ENCODE measurements at regions not wholly inside any gene's neighbourhood (a gene's known extent, or its start where the extent isn't known, plus 50 kb on each side); places are given as distances from the start of the nearest gene placed in this dataset.

DNA sequence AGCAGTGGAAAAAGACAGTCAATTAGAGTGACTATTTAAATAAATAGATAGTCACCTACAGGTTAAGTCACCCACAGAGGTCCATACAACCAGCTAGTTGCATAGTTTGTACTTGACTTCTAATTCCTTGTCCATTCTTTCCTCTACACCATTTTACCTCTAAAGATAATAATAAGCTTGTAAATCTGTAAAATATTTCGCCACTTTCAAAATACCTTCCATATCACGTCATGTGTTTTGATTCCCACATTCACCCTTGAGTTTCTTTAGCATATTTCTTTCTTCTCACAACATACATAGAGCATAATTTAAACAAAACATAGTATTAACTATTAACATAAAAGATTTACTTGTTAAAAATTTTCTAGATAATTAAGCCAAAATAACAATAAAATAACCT, 689.6 kb downstream of the MECOM start:
- H3K9me3 ChIP-seq (ENCODE audit: low read length) = no peaks in the 10 kb centered on the region
- H3K27me3 ChIP-seq (ENCODE audit: insufficient read depth, low read length) = no peaks in the 10 kb centered on the region
- H2AFZ ChIP-seq (ENCODE audit: low read depth, low read length) = no peak overlapping the region
- no peak overlapping the region for H3K4me3 ChIP-seq (ENCODE audit: low read length)
- H3K4me1 ChIP-seq (ENCODE audit: insufficient read depth, low read length) = peaks cover 6% of the 10 kb centered on the region
- H3K36me3 ChIP-seq (ENCODE audit: insufficient read depth, low read length) = no peaks in the 10 kb centered on the region

DNA sequence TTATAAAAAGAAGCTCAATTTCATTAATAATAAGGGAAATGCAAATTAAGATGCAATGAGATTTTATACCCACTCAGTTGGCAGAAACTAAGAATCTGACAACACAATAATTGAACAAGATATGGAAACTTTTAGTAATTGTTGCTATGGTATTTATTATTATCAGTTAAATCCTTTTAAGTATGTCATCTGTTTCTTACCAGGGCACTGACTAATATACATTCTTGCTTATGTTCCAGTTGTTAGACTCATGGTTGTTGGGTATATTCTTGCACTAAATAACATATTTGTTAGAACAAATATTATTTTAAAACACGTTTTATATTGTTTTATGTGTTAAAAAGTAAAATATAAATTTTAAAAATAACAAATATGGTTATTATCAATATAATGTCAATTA, 690.3 kb downstream of the MECOM start:
- Histone ChIP-seq H3K4me1 (ENCODE audit: insufficient read depth, low read length) (peaks cover 6% of the 10 kb centered on the region), H3K36me3 (ENCODE audit: insufficient read depth, low read length) (no peaks in the 10 kb centered on the region)

GRCh38 chr3:168968609-168969008, 694.9 kb downstream of the MECOM start:
- H3K4me3 ChIP-seq (ENCODE audit: low read length) = no peak overlapping the region
- no peaks in the 10 kb centered on the region for H3K4me1 ChIP-seq (ENCODE audit: insufficient read depth, low read length)
- no peaks in the 10 kb centered on the region for H3K36me3 ChIP-seq (ENCODE audit: insufficient read depth, low read length)
- H2AFZ ChIP-seq (ENCODE audit: low read depth, low read length) = no peak overlapping the region
- no peaks in the 10 kb centered on the region for H3K27me3 ChIP-seq (ENCODE audit: insufficient read depth, low read length)
- no peaks in the 10 kb centered on the region for H3K9me3 ChIP-seq (ENCODE audit: low read length)

More for the DNA sequence above, 690.3 kb downstream of the MECOM start:
- no peak overlapping the region for H3K4me3 ChIP-seq (ENCODE audit: low read length)
- H2AFZ ChIP-seq (ENCODE audit: low read depth, low read length) = no peak overlapping the region
- no peaks in the 10 kb centered on the region for H3K27me3 ChIP-seq (ENCODE audit: insufficient read depth, low read length)
- H3K9me3 ChIP-seq (ENCODE audit: low read length) = no peaks in the 10 kb centered on the region

DNA sequence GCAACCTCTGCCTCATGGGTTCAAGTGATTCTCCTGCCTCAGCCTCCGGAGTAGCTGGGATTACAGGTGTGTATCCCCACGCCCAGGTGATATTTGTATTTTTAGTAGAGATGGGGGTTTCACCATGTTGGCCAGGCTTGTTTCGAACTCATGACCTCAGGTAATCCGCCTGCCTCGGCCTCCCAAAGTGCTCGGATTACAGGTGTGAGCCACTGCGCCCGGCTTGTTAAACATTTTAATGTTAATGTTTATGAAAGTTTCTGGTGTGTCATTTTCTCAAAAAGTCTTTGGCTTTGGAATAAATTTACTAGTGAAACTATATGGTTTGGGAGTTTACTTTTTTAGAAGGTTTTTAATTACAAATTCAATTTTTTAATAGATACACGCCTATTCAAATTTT, 698.8 kb downstream of the MECOM start:
- Histone ChIP-seq H3K36me3 (ENCODE audit: insufficient read depth, low read length) (no peaks in the 10 kb centered on the region), H3K4me3 (ENCODE audit: low read length) (no peak overlapping the region), H3K4me1 (ENCODE audit: insufficient read depth, low read length) (peaks cover 2% of the 10 kb centered on the region), H3K9me3 (ENCODE audit: low read length) (no peaks in the 10 kb centered on the region), H2AFZ (ENCODE audit: low read depth, low read length) (no peak overlapping the region), H3K27me3 (ENCODE audit: insufficient read depth, low read length) (no peaks in the 10 kb centered on the region)

DNA sequence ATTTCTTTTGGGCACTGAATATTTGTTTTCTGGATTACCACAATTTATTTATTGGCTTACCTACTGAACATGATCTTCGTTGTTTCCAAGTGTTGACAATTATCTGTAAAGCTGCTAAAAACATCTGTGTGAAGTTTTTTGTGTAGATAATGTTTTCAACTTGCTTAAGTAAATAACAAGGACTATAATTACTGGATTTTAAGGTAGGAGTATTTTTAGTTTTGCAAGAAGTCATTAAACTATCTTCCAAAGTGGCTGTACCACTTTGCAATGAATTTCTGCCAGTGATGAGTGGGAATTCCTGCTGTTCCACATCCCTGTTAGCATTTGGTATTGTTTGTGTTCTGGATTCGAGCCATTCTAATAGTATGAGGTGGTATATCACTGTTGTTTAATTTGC, 702.2 kb downstream of the MECOM start:
- Histone ChIP-seq H3K36me3 (ENCODE audit: insufficient read depth, low read length) (no peaks in the 10 kb centered on the region), H3K27me3 (ENCODE audit: insufficient read depth, low read length) (no peaks in the 10 kb centered on the region), H3K4me1 (ENCODE audit: insufficient read depth, low read length) (peaks cover 2% of the 10 kb centered on the region), H2AFZ (ENCODE audit: low read depth, low read length) (no peak overlapping the region), H3K4me3 (ENCODE audit: low read length) (no peak overlapping the region), H3K9me3 (ENCODE audit: low read length) (no peaks in the 10 kb centered on the region)

- H2AFZ ChIP-seq (ENCODE audit: low read depth, low read length) = no peak overlapping the region
- H3K9me3 ChIP-seq (ENCODE audit: low read length) = no peaks in the 10 kb centered on the region
- H3K36me3 ChIP-seq (ENCODE audit: insufficient read depth, low read length) = no peaks in the 10 kb centered on the region
- H3K27me3 ChIP-seq (ENCODE audit: insufficient read depth, low read length) = no peaks in the 10 kb centered on the region
- H3K4me3 ChIP-seq (ENCODE audit: low read length) = no peak overlapping the region
- peaks cover 2% of the 10 kb centered on the region for H3K4me1 ChIP-seq (ENCODE audit: insufficient read depth, low read length)
These were observed 703.8 kb downstream of the MECOM start for GRCh38 chr3:168959731-168960130.

- H2AFZ ChIP-seq (ENCODE audit: low read depth, low read length) = no peak overlapping the region
- H3K36me3 ChIP-seq (ENCODE audit: insufficient read depth, low read length) = no peaks in the 10 kb centered on the region
- no peaks in the 10 kb centered on the region for H3K27me3 ChIP-seq (ENCODE audit: insufficient read depth, low read length)
- H3K4me3 ChIP-seq (ENCODE audit: low read length) = no peak overlapping the region
- no peaks in the 10 kb centered on the region for H3K9me3 ChIP-seq (ENCODE audit: low read length)
- peaks cover 3% of the 10 kb centered on the region for H3K4me1 ChIP-seq (ENCODE audit: insufficient read depth, low read length)
These were observed 705.0 kb downstream of the MECOM start for GRCh38 chr3:168958466-168958865.

DNA sequence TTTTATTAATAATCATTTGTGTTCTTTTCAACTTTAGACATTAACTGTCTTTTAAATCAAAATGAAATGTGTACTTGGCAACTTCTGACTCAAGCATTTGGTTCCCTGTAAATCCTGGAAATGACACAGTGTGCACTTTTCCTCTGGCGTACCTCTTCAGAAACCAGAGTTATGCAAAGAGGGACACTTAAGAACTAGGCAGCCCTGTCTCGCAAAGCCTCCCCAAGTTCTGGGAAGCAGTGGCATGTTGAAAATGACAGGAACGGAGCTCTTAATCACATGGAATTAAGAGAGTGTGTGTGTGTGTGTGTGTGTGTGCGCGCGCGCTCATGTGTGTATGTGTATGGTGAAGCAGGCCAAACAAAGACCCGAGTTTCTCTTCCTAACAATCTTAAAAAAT, 707.4 kb downstream of the MECOM start:
- Histone ChIP-seq H3K4me1 (ENCODE audit: insufficient read depth, low read length) (peaks cover 8% of the 10 kb centered on the region), H2AFZ (ENCODE audit: low read depth, low read length) (no peak overlapping the region), H3K36me3 (ENCODE audit: insufficient read depth, low read length) (no peaks in the 10 kb centered on the region), H3K27me3 (ENCODE audit: insufficient read depth, low read length) (no peaks in the 10 kb centered on the region), H3K4me3 (ENCODE audit: low read length) (no peak overlapping the region), H3K9me3 (ENCODE audit: low read length) (no peaks in the 10 kb centered on the region)

- Histone ChIP-seq H3K27me3 (ENCODE audit: insufficient read depth, low read length) (no peaks in the 10 kb centered on the region), H2AFZ (ENCODE audit: low read depth, low read length) (no peak overlapping the region), H3K4me1 (ENCODE audit: insufficient read depth, low read length) (peaks cover 14% of the 10 kb centered on the region), H3K36me3 (ENCODE audit: insufficient read depth, low read length) (no peaks in the 10 kb centered on the region), H3K9me3 (ENCODE audit: low read length) (no peaks in the 10 kb centered on the region), H3K4me3 (ENCODE audit: low read length) (no peak overlapping the region)
These were observed 711.0 kb downstream of the MECOM start for GRCh38 chr3:168952551-168952950.

DNA sequence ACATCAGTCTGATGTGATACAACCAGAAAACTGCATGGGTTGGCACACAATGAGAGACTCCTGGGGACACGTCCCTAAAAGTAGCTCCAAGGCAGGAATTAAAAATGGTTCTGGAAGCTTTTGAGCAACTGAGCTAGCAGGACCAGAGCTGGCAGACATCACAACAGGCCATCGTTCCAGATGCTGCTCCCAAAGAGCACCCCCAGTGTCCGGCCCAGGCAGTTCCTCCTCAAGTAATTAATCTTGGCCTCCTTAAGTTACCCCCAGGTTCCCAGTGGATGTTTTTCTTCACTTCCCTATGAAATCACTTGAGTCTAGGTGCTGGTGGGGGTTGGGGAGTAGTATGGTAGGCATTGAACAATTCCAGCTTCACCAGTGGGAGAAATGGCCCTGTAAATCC, 711.6 kb downstream of the MECOM start:
- H2AFZ ChIP-seq (ENCODE audit: low read depth, low read length) = no peak overlapping the region
- no peaks in the 10 kb centered on the region for H3K36me3 ChIP-seq (ENCODE audit: insufficient read depth, low read length)
- peaks cover 14% of the 10 kb centered on the region for H3K4me1 ChIP-seq (ENCODE audit: insufficient read depth, low read length)
- H3K4me3 ChIP-seq (ENCODE audit: low read length) = no peak overlapping the region
- no peaks in the 10 kb centered on the region for H3K27me3 ChIP-seq (ENCODE audit: insufficient read depth, low read length)
- H3K9me3 ChIP-seq (ENCODE audit: low read length) = no peaks in the 10 kb centered on the region

DNA sequence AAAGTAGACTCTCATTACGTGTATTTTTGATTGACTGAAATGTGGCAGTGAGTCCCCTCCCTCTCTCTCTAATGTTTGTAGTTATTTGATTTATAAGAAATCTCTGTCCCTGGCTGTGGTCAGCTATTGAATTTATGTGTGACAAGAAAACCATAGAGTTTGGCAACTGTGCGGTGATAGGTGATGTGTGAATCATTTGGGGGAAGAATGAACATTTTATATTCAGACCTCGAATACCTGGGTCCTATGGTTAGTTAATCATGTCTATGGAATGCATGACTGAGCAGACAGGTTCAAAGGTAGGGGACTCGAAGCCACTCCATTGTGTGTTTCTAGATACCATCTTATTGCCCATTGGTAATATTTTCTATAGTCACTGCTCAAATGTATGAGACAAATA, 712.1 kb downstream of the MECOM start:
- Histone ChIP-seq H3K4me1 (ENCODE audit: insufficient read depth, low read length) (peaks cover 14% of the 10 kb centered on the region), H3K27me3 (ENCODE audit: insufficient read depth, low read length) (no peaks in the 10 kb centered on the region), H3K4me3 (ENCODE audit: low read length) (no peak overlapping the region), H3K36me3 (ENCODE audit: insufficient read depth, low read length) (no peaks in the 10 kb centered on the region), H2AFZ (ENCODE audit: low read depth, low read length) (no peak overlapping the region), H3K9me3 (ENCODE audit: low read length) (no peaks in the 10 kb centered on the region)

DNA sequence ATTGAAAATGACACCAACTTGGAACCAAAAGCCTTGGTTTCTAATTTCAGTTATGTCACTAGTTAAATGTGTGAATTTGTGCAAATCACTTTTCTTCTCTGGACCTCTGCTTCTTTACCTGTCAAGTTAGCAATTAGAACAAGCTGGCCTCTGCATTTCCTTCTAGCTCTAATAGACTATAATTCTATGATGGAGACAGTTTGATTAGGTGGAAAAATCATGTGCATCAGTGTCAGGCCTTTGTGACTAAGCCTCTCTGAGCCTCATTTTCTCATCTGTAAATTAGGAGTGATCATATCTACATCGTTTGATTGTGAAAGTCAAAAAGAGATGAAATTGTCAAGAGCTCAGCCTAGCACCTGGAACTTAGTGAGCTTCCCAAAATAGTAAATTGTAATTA, 712.9 kb downstream of the MECOM start:
- no peaks in the 10 kb centered on the region for H3K9me3 ChIP-seq (ENCODE audit: low read length)
- peaks cover 14% of the 10 kb centered on the region for H3K4me1 ChIP-seq (ENCODE audit: insufficient read depth, low read length)
- no peak overlapping the region for H3K4me3 ChIP-seq (ENCODE audit: low read length)
- no peak overlapping the region for H2AFZ ChIP-seq (ENCODE audit: low read depth, low read length)
- H3K27me3 ChIP-seq (ENCODE audit: insufficient read depth, low read length) = no peaks in the 10 kb centered on the region
- no peaks in the 10 kb centered on the region for H3K36me3 ChIP-seq (ENCODE audit: insufficient read depth, low read length)

DNA sequence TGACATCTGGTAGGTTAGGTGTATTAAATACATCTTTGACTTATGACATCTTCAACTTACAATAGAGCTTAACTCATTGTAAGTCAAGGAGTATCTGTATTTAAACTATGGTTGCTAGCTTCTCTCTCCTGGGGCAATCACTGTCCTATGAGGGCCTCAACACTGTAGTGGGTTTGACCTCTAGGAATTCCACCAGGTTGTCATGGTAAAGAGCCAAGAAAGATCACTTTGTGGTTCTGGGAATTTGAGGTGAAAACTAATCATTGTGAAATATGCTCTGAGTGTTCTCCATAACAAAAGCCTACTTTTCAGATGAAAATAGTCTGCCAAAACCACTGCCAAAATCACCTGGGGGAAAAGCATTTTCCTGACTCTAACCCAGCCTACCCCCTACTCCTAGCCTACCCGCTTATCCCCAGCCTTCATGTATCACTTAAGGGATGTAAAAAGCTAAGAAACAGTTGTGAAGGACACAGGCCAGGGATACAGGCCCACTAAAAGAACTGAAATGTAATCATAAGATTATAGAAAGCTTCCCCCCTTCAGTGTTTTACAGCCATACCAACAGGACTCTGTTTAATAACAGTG, 723.8 kb downstream of the MECOM start:
- Histone ChIP-seq H3K36me3 (ENCODE audit: insufficient read depth, low read length) (no peaks in the 10 kb centered on the region), H3K27me3 (ENCODE audit: insufficient read depth, low read length) (no peaks in the 10 kb centered on the region)

GRCh38 chr3:168933614-168934013, 729.9 kb downstream of the MECOM start:
- H3K36me3 ChIP-seq (ENCODE audit: insufficient read depth, low read length) = no peaks in the 10 kb centered on the region
- H3K4me3 ChIP-seq (ENCODE audit: low read length) = no peak overlapping the region
- no peak overlapping the region for H2AFZ ChIP-seq (ENCODE audit: low read depth, low read length)
- peaks cover 5% of the 10 kb centered on the region for H3K9me3 ChIP-seq (ENCODE audit: low read length)
- no peaks in the 10 kb centered on the region for H3K27me3 ChIP-seq (ENCODE audit: insufficient read depth, low read length)
- no peaks in the 10 kb centered on the region for H3K4me1 ChIP-seq (ENCODE audit: insufficient read depth, low read length)

More for the DNA sequence above, 723.8 kb downstream of the MECOM start:
- Histone ChIP-seq H2AFZ (ENCODE audit: low read depth, low read length) (peak overlapping the region; percentile 13), H3K9me3 (ENCODE audit: low read length) (no peaks in the 10 kb centered on the region), H3K4me3 (ENCODE audit: low read length) (no peak overlapping the region), H3K4me1 (ENCODE audit: insufficient read depth, low read length) (peaks cover 14% of the 10 kb centered on the region)
